Fibroblast of skin of back (primary cell): ENCODE measurements at regions not wholly inside any gene's neighbourhood (a gene's known extent, or its start where the extent isn't known, plus 50 kb on each side); places are given as distances from the start of the nearest gene placed in this dataset.

Experiments used
- DNase-seq: peaks from one replicate; pipeline ENCODE4 v3.0.0-alpha.2; 2013

DNA sequence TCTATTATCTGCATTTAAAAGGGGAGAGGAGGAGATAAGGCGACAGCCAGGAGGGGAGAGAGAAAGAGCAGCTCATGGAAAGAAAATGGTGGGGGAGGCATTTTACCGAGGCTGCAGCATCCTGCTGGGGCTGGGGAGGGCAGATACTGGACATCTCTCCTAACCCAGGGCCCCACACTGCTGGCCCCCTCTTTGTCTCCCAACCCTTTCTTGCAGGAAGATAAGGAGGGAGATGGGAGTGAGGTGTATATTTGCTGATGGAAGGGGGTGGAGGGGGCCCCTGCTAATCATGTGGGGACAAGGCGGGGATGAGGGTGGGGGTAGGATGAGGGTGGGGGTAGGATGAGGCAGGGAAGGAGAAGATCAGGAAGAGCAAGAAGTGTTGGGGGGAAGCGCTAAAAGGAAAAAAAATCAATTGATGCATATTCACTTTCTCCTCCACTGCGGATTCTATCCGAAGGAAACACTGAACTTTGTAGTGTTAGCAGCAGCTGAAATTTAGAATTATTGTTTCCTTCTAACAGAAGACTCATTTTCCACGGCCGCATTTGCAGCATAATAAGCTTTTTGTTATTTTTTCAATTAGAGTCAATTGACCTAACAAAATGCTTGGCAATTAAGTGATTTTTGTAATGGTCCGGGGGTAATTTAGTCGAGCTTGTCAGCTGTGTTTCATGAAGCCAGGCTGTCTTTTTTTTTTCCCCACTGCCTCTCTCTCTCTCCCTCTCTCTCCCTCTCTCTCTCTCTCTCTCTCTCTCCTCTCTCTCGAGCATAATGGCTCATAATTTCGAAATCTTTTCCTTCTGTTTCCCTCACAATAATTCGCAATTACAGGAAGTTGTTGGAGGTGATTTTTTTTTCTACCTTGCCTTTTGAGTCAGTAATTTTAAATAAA lies 1134.6 kb downstream of the BCL11B start:
- DNase-seq = no peak

DNA sequence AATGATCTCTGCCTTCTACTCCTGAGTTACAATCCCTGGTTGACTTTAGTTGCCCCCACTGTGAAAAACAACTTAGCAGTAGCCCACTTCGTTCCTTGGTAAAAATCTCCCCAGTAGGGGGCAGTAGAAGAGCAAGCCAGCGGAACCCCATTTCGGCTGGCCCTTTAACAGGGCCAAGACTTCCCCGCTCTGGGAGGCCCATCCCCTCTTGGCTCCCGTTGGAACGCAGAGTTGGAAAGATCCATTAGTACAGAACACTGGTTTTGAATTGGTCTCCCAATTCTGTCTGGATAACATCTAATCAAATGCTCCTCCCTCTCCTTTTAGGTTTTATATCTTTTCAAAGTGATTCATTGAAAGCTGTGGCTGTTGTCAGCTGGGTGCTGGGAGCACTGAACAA lies 1133.3 kb downstream of the BCL11B start:
- no peak for DNase-seq

- no peak for DNase-seq
Observed at GRCh38 chr14:98140862-98141530, 1131.0 kb downstream of the BCL11B start.

DNA sequence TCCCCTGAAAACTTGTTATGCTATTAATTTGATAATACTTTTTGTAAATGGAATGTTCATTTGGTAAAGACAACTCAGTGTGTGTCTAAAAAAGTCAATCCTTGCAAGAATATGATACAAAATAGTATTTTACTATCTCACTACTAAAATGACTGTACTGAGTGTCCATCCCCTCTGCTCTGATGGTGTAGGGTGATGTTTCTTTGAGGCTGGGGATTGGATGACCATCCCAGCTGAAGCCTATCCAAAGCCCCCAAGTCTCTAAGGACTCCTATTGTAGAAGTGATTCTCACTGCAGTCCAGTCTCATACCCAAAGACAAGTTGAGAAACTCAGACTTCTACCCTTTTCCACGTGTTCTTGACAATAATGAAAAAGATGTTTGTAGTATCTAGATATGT lies 1128.4 kb downstream of the BCL11B start:
- no peak for DNase-seq

GRCh38 chr14:98144964-98145363 lies 1127.0 kb downstream of the BCL11B start:
- DNase-seq = peak; percentile 79

DNA sequence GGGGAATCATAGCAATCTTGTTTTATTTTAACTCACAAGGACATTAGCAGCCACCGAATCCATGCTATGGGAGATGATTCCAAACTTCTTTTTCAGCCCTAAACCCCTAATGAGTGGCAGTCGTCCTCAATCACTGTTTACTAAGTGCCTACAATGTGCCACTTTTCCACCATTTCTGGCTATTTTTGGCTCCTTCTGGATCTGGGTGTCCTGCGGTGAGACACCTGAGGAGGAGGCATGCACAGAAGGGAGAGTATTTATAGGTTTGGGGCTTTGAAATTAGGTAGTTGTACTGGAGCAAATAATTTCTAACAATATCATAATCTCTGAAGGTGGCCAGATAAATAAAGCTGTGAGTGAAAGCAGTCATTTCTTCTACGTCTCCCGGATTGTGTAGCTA lies 1125.6 kb downstream of the BCL11B start:
- DNase-seq = no peak

- no peak for DNase-seq
Observed at GRCh38 chr14:98154254-98154653, 1117.7 kb downstream of the BCL11B start.

DNA sequence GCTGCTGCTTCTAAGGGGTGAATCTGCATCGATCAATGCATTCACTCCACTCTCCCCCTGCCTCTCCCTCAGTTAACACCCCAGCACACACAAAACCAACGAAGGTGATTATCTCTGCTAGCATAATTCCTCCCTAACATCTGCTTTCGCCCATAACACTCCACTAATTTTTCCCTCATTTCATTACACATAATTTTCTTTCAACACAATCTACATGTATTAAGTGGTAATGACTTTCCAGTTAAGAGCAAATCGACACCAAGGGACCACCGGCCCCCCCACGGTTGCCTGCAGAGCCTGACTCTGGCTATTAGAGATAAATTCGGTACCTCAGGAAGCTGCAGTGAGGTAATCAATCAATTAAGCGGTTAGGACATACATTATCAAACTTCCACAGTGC lies 1115.6 kb downstream of the BCL11B start:
- no peak for DNase-seq

DNA sequence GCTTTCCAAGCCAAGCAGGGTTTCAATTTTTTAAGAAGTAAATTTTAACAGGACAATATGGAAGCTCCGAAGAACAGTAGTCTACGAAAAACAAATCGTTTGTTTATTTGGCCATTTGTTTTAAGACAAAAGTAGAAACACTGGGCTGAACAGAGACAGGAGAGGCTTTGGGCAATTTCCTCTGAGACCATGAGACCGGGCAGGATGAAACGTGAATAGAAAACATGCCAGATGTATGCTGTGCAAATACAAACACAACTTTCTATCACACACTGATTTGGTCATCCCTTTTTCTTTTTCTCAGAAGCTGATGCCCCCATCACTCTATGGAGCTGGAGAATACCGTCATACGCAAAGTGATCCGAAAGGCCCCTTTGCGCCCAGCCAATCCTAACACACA lies 1111.1 kb downstream of the BCL11B start:
- no peak for DNase-seq

- no peak for DNase-seq
Observed at GRCh38 chr14:98161356-98161755, 1110.6 kb downstream of the BCL11B start.

DNA sequence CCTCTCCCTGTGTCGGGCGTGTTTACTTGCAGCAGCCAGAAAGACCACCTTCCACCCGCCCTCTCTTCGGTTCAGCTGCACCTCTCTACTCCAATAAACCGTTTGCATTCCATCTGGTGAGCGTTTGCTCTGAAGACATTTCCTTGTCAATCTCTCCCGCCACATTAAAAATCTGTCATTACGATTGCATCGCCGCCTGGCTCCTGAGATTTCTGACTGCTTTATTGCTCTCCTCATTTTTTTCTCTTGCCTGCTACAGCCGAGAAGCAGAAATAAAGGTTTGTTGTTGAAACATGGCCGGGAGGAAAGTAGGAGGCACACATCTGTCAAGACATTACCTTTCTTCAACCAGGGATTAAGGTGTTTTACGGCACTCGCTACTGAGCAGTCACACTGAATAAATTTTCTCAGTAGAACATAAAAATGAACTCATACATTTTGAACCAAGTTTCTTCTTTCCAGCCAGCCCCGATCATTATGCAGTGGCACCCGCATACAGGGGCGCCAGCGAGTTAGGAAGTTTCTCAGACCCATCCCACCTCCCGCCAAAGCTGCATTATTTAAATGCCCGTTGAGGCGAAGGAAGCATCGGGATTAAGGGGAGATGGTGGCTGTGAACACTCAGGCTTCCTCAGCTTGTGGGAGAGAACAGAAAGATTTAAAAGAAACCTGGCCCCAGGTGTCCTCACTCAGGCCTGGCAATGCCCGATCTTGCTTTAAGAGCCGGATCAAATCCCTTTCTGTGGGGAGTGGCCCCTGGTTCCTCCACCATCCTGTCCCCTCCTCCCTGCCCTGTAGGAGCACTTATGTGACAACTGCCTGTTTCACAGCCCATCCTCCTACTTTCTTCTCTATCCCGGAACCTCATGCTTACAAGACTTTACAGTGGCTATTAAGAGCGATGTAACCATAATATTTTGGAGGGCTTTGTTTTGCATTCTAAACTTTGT lies 1108.9 kb downstream of the BCL11B start:
- no peak for DNase-seq

DNA sequence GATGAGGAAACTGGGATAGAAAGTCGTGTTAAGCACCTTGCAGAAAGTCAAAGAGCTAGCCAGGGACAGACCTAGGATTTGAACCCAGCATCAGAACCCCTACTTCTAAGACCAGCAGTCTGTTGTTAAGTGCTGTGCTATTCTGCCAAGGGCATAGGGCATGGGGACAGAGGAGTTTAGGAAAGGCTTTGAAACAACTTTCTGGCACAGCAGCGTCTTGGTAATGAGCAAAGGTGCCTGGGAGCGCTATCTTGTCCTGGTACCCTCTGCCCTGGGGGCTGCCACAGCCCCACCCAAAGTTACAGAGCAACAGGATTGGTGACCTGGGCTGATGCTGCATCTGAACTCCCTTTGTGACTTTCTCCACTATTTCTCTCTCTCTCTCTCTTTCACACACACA lies 1108.1 kb downstream of the BCL11B start:
- no peak for DNase-seq

DNA sequence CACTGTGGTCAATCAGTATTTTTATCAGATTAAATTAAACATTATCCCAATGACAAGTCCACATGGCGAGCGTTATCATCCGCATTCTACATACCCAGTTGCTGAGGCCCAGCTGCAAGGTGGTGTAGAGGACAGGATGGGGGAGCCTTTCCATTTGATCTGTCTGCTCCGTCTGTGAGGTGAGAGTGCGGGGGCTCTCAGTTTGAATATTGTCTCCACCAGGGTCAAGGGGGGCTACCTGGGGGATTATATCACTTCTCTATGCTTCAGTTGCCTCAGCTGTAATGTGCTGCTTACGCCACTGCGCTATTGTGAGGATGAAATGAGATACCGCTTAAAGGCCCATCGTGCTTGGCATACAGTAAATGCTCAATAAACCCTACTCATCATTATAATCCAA lies 1106.0 kb downstream of the BCL11B start:
- DNase-seq = no peak

DNA sequence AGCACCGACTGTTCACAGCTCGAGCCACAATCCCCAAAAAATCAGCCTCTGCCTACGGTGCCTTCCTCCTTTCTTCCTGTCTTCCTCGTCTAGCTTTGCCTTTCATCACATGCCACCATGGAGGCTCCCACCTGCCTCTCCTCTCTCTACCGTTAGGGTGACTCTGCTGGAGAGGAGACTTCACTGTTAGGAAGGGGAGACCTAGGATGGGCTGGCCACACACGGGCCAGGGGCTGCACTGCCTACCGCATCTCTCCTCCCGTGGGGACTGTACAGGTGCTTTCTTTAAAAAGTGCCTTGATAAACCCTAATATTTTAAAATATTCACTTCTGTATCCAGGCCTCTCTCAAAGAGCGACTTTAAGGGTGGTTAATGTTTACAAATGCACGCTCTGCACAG lies 1104.7 kb downstream of the BCL11B start:
- no peak for DNase-seq

DNA sequence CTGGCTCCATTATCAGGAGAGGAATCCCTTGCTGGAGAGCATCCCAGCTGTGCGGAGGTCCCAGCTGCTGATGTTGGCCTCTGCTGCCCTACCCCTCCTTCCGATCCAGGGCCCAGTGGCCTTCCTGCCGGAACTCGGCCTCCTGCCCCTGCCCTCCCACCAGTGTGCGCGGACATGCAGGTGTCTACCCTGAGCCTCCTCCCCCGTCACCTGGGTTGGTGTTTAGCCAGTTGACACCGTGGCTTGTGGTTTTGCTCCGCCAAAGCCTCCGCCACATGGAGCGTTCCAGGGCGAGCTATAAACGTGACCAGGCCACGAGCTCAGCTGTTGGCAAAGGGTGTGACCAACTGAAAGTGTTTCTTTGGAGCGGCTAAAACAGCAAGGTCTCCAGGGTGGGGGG lies 1104.3 kb downstream of the BCL11B start:
- DNase-seq = no peak

DNA sequence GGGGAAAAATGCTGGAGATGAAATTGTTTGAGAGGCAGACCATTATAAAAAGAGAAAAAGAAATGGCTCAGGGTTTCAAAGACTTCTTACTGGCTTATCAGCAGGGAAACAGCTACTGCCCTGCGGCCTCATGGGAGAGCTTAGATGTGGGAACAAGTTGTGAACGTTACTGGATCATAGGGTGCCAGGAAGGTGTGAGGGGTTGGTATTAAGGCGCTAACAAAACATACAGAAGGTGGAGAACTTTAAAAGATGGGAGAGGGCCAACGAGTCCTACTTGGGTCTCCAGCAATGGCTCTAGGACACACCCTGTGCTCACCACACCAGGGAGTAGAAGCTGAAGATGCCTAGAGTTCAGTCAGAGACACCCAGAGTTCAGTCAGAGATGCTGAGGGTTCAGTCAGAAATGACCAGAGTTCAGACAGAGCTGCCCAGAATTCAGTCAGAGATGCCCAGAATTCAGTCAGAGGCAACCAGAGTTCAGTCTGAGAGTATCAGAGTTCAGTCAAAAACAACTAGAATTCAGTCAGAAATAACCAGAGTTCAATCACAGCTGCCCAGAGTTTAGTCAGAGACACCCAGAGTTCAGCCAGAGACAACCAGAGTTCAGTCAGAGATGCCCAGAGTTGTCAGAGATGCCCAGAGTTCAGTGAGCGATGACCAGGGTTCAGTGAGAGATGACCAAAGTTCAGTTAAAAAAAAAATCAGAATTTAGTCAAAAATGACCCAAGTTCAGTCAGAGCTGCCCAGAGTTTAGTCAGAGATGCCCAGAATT lies 1103.6 kb downstream of the BCL11B start:
- DNase-seq = no peak

- DNase-seq = no peak
Observed at GRCh38 chr14:98169170-98169587, 1102.8 kb downstream of the BCL11B start.

GRCh38 chr14:98170575-98170974 lies 1101.4 kb downstream of the BCL11B start:
- DNase-seq = no peak

- no peak for DNase-seq
Observed at GRCh38 chr14:98171654-98172053, 1100.3 kb downstream of the BCL11B start.

DNA sequence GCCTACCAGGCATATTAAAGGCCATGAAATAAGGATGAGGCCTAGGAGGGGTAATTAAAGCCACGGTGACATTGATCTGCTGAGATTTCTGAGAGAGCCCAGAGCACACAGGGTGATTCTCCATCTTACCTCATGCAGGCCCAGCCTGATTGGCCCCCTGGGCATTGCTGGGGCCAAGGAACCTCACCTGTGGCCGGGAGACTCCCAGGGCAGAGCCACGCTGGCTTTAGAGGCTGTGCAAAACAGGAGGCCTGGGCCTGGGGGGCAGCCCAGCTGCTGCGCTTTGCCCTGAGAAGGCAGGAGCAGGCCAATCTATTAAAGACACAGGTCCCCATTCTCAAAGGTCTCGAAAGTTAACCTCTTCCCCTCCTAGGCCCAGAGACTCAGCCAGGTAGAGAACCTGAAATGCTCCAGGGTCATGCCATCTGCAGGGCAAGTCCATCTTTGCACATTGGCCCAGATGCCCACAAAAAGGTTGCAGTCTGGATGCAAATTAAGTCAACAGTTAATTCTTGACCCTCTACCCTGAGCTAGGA lies 1099.7 kb downstream of the BCL11B start:
- DNase-seq = no peak

- no peak for DNase-seq
Observed at GRCh38 chr14:98173305-98173704, 1098.7 kb downstream of the BCL11B start.

DNA sequence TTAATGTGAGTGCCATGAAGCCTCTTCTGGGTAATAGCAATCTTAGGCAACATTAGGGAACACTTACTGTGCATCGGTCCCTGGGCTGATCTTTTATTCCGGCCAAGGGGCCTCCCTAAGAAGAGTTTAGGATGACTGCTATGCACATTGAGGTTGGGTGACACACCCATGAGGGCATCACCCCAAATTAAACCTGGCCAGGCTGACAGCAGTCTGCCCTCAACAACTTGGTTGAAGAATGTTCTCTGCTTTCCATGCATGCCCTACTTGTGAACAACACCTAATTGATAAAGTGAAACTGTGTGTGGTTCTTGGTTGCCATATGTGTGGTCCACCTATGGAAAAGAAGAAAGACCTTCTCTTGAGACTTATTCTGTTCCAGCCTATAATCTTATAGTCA lies 1098.0 kb downstream of the BCL11B start:
- no peak for DNase-seq
